Mesenchymal stem cell (in vitro differentiated cells and primary cell): ENCODE measurements at regions not wholly inside any gene's neighbourhood (a gene's known extent, or its start where the extent isn't known, plus 50 kb on each side); places are given as distances from the start of the nearest gene placed in this dataset.

Experiments
- DNase-seq: peaks from one replicate; pipeline ENCODE4 v3.0.0-alpha.2; 2013
- H2AFZ ChIP-seq: one replicate; pipeline ENCODE4 v1.6.1; 2013; ENCODE audit warnings: low read depth, mild to moderate bottlenecking, control low read depth, inconsistent platforms, low read length, moderate library complexity
- H2AK5ac ChIP-seq: 2 replicates; pipeline ENCODE4 v1.6.1; 2013; ENCODE audit warnings: low read length, moderate library complexity, mild to moderate bottlenecking, inconsistent platforms; ENCODE audit not compliant: severe bottlenecking
- H2BK120ac ChIP-seq: one replicate; pipeline ENCODE4 v1.6.1; 2013; ENCODE audit warnings: low read depth, mild to moderate bottlenecking, inconsistent platforms, low read length, moderate library complexity
- H2BK12ac ChIP-seq, 2 experiments: one replicate each; pipeline ENCODE4 v1.6.1; 2013; ENCODE audit warnings: inconsistent platforms in 2 of 2, low read length in 2 of 2, mild to moderate bottlenecking in 2 of 2, moderate library complexity in 2 of 2, control low read depth in 1 of 2
- H2BK15ac ChIP-seq: one replicate; pipeline ENCODE4 v1.6.1; 2013; ENCODE audit warnings: mild to moderate bottlenecking, low read depth, inconsistent platforms; ENCODE audit not compliant: poor library complexity, severe bottlenecking
- H2BK5ac ChIP-seq: 2 replicates; pipeline ENCODE4 v1.6.1; 2013; ENCODE audit warnings: low read depth, mild to moderate bottlenecking, low read length, control low read depth, inconsistent platforms; ENCODE audit not compliant: poor library complexity, severe bottlenecking
- H3K14ac ChIP-seq, 2 experiments: one replicate each; pipeline ENCODE4 v1.6.1; 2013; ENCODE audit warnings: inconsistent platforms in 2 of 2, low read length in 2 of 2, control low read depth in 1 of 2, mild to moderate bottlenecking in 1 of 2, moderate library complexity in 1 of 2
- H3K18ac ChIP-seq, 2 experiments: one replicate each; pipeline ENCODE4 v1.6.1; 2013; ENCODE audit warnings: inconsistent platforms in 2 of 2, low read length in 2 of 2, control low read depth in 1 of 2, low read depth in 1 of 2, mild to moderate bottlenecking in 1 of 2
- H3K23ac ChIP-seq, 2 experiments: one replicate each; pipeline ENCODE4 v1.6.1; 2013; ENCODE audit warnings: inconsistent platforms in 2 of 2, low read length in 2 of 2, mild to moderate bottlenecking in 2 of 2, moderate library complexity in 2 of 2, control low read depth in 1 of 2
- H3K27ac ChIP-seq: 2 replicates; pipeline ENCODE4 v1.5.1; 2013; ENCODE audit warnings: mild to moderate bottlenecking, moderate library complexity, low read length, control low read depth, inconsistent platforms; ENCODE audit not compliant: poor library complexity, severe bottlenecking
- H3K27me3 ChIP-seq, 2 experiments: 2 replicates each; pipeline versions ENCODE4 v1.6.1 to v1.7.0; 2013; ENCODE audit warnings: low read length in 2 of 2, mild to moderate bottlenecking in 2 of 2, moderate library complexity in 2 of 2, control low read depth in 1 of 2, inconsistent platforms in 1 of 2; ENCODE audit not compliant: control insufficient read depth in 1 of 2, insufficient read depth in 1 of 2
- H3K36me3 ChIP-seq, 2 experiments: 2 replicates each; pipeline versions ENCODE4 v1.6.1 to v1.7.0; 2013; ENCODE audit warnings: low read length in 2 of 2, control low read depth in 1 of 2, inconsistent platforms in 1 of 2, low read depth in 1 of 2, mild to moderate bottlenecking in 1 of 2; ENCODE audit not compliant: insufficient read depth in 2 of 2, control insufficient read depth in 1 of 2
- H3K4ac ChIP-seq, 2 experiments: one replicate each; pipeline ENCODE4 v1.6.1; 2013; ENCODE audit warnings: inconsistent platforms in 2 of 2, low read length in 2 of 2, mild to moderate bottlenecking in 2 of 2, moderate library complexity in 2 of 2, control low read depth in 1 of 2, low read depth in 1 of 2
- H3K4me1 ChIP-seq: 2 replicates; pipeline ENCODE4 v1.6.1; 2013; ENCODE audit warnings: low read depth, low read length, control low read depth; ENCODE audit not compliant: control insufficient read depth, insufficient read depth
- H3K4me2 ChIP-seq: 2 replicates; pipeline ENCODE4 v1.6.1; 2013; ENCODE audit warnings: low read length, mild to moderate bottlenecking, inconsistent platforms; ENCODE audit not compliant: poor library complexity, severe bottlenecking
- H3K4me3 ChIP-seq, 2 experiments: 2 replicates each; pipeline versions ENCODE4 v1.5.1 to v1.7.0; 2013; ENCODE audit warnings: low read length in 2 of 2, mild to moderate bottlenecking in 2 of 2, control low read depth in 1 of 2, low read depth in 1 of 2; ENCODE audit not compliant: insufficient read depth in 1 of 2
- H3K79me1 ChIP-seq: replicated peaks from 2 replicates; pipeline ENCODE4 v1.6.1; 2013; ENCODE audit warnings: mild to moderate bottlenecking, control low read depth, low read length, inconsistent platforms; ENCODE audit not compliant: poor library complexity, severe bottlenecking
- H3K9ac ChIP-seq: 2 replicates; pipeline ENCODE4 v1.7.0; 2013; ENCODE audit warnings: mild to moderate bottlenecking, low read length, moderate library complexity
- H3K9me3 ChIP-seq: 2 replicates; pipeline ENCODE4 v1.7.0; 2013; ENCODE audit warnings: mild to moderate bottlenecking, low read length; ENCODE audit not compliant: control insufficient read depth
- H4K8ac ChIP-seq: one replicate; pipeline ENCODE4 v1.6.1; 2013; ENCODE audit warnings: inconsistent platforms, mild to moderate bottlenecking, low read length, moderate library complexity
- H4K91ac ChIP-seq: one replicate; pipeline ENCODE4 v1.6.1; 2013; ENCODE audit warnings: mild to moderate bottlenecking, low read length, inconsistent platforms
- WGBS: methylation state at CpG from one replicate; pipeline ENCODE4 v1.1.7; 2013; ENCODE audit warnings: mixed read lengths; 5-methylcytosine and 5-hydroxymethylcytosine counted together

- H3K79me1 ChIP-seq = no peaks in the 10 kb centered on the region
- H3K9me3 ChIP-seq = no peaks in the 10 kb centered on the region
- H2AFZ ChIP-seq = no peak overlapping the region
- H3K4ac ChIP-seq = no peak overlapping the region
- H3K18ac ChIP-seq = no peak overlapping the region
- H3K23ac ChIP-seq = no peak overlapping the region
- H3K4me3 ChIP-seq = no peak overlapping the region
- H3K4me1 ChIP-seq = no peaks in the 10 kb centered on the region
- no peak overlapping the region for H2BK120ac ChIP-seq
- H2BK12ac ChIP-seq = no peak overlapping the region
- H3K27ac ChIP-seq = no peak overlapping the region
- no peak overlapping the region for H2AK5ac ChIP-seq
- no peak overlapping the region for H3K9ac ChIP-seq
- H3K27me3 ChIP-seq = no peaks in the 10 kb centered on the region
- H2BK5ac ChIP-seq = no peak overlapping the region
- no peak overlapping the region for H4K8ac ChIP-seq
- DNase-seq = peak; percentile 6
- no peak overlapping the region for H3K14ac ChIP-seq
- no peak overlapping the region for H3K4me2 ChIP-seq
- H2BK15ac ChIP-seq = no peak overlapping the region
- H3K36me3 ChIP-seq = no peaks in the 10 kb centered on the region
- H4K91ac ChIP-seq = no peak overlapping the region
Observed at GRCh38 chrX:125131164-125131563, 188.5 kb upstream of the TEX13C start.

GRCh38 chrX:125132274-125132673 is 187.4 kb upstream of the TEX13C start:
- Histone ChIP-seq H3K36me3 (no peaks in the 10 kb centered on the region), H2BK120ac (no peak overlapping the region), H3K14ac (no peak overlapping the region), H3K27me3 (no peaks in the 10 kb centered on the region), H2AK5ac (no peak overlapping the region), H2BK12ac (no peak overlapping the region), H3K9ac (no peak overlapping the region), H3K4me3 (no peak overlapping the region), H3K4me1 (no peaks in the 10 kb centered on the region), H3K79me1 (no peaks in the 10 kb centered on the region), H3K18ac (no peak overlapping the region), H2AFZ (no peak overlapping the region), H4K91ac (no peak overlapping the region), H3K27ac (no peak overlapping the region), H3K4me2 (no peak overlapping the region), H3K4ac (no peak overlapping the region), H3K23ac (no peak overlapping the region), H2BK5ac (no peak overlapping the region), H2BK15ac (no peak overlapping the region), H4K8ac (no peak overlapping the region), H3K9me3 (no peaks in the 10 kb centered on the region)
- no CpG with 5 or more reads among the region's 2 CpGs for WGBS
- no peak for DNase-seq

DNA sequence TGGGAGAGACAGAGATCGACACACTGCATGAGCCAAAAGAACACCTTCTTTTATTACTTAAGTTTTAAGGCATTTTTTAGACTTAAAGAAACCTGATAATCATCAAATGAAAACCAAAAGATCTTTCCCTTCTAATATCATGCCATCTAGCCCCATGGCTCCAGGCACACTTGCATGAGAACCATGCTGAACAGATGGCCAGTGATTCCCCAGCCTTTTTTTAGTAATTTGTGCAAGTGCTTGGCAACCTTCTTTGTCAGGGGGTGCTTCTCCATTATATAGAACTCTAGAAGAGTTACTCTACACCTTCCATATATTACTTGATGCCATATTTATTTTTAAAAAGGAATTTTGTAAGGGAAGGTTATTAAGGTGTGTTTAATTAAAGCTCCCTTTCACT is 182.2 kb upstream of the TEX13C start:
- Histone ChIP-seq H2BK15ac (no peak overlapping the region), H3K4me2 (no peak overlapping the region), H2BK12ac (no peak overlapping the region), H3K4me3 (no peak overlapping the region), H3K18ac (no peak overlapping the region), H3K9me3 (no peaks in the 10 kb centered on the region), H3K4me1 (no peaks in the 10 kb centered on the region), H3K9ac (no peak overlapping the region), H3K36me3 (no peaks in the 10 kb centered on the region), H2AK5ac (no peak overlapping the region), H4K91ac (no peak overlapping the region), H2AFZ (no peak overlapping the region), H3K79me1 (no peaks in the 10 kb centered on the region), H3K4ac (no peak overlapping the region), H2BK5ac (no peak overlapping the region), H3K14ac (no peak overlapping the region), H3K27ac (no peak overlapping the region), H2BK120ac (no peak overlapping the region), H4K8ac (no peak overlapping the region), H3K23ac (no peak overlapping the region), H3K27me3 (no peaks in the 10 kb centered on the region)
- WGBS = no CpG with 5 or more reads among the region's 1 CpG
- DNase-seq = no peak

- WGBS = no CpG with 5 or more reads among the region's 2 CpGs
- Histone ChIP-seq H2BK5ac (no peak overlapping the region), H3K4me1 (no peaks in the 10 kb centered on the region), H3K79me1 (no peaks in the 10 kb centered on the region), H3K23ac (no peak overlapping the region), H3K27me3 (no peaks in the 10 kb centered on the region), H2BK12ac (no peak overlapping the region), H3K27ac (no peak overlapping the region), H4K91ac (no peak overlapping the region), H3K9me3 (no peaks in the 10 kb centered on the region), H3K9ac (no peak overlapping the region), H3K14ac (no peak overlapping the region), H2BK15ac (no peak overlapping the region), H2AK5ac (no peak overlapping the region), H3K18ac (no peak overlapping the region), H3K4me3 (no peak overlapping the region), H4K8ac (no peak overlapping the region), H2AFZ (no peak overlapping the region), H3K36me3 (no peaks in the 10 kb centered on the region), H3K4ac (no peak overlapping the region), H3K4me2 (no peak overlapping the region), H2BK120ac (no peak overlapping the region)
- DNase-seq = peak; percentile 8
Observed at GRCh38 chrX:125150231-125150630, 169.4 kb upstream of the TEX13C start.
